Embryonic facial prominence (tissue), 1 donor: ENCODE measurements at regions not wholly inside any gene's neighbourhood (a gene's known extent, or its start where the extent isn't known, plus 50 kb on each side); places are given as distances from the start of the nearest gene placed in this dataset.

ENCODE experiments used
- DNase-seq: peaks from one replicate; pipeline ENCODE4 v3.0.0-alpha.2; 2016; ENCODE audit errors: extremely low spot score

DNA sequence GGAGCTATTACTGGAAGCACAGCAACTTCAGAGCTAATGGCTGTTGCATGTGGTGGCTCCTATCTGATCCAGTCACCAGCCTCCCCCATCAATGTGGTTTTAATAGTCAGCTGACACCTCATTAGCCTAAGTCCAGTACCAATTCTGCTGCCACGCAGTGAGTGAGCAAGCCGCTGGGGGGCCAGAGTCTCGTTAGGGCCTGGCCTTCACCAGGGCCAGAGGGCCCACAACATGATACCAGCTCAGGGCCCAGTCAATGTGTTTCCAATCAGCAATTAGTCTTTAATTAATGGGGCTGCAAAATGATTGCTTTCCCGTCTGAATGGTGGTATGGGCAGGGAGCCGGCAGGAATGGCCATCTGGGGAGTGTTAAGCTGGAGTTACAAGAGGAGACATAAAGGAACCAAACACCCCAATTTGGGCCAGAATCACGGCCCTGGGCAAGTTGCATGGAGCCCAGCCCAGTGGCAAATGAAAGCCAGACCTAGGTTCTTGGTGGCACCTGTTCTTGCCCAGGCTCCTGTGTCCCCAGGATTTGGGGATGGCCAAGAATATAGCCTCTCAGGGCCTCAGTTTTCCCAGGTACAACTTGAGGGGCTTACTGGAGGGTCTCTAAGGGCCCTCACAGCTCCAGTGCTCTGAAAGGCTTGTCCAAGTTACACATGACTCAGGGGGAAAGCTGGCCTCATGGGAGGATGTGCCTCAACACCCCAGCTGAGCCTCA is 119.2 kb downstream of the EFNB1 start:
- DNase-seq: no peak

GRCh38 chrX:68945603-68946228 is 116.9 kb downstream of the EFNB1 start:
- no peak for DNase-seq

- DNase-seq: no peak
Measured at GRCh38 chrX:68945081-68945602, 116.3 kb downstream of the EFNB1 start.

DNA sequence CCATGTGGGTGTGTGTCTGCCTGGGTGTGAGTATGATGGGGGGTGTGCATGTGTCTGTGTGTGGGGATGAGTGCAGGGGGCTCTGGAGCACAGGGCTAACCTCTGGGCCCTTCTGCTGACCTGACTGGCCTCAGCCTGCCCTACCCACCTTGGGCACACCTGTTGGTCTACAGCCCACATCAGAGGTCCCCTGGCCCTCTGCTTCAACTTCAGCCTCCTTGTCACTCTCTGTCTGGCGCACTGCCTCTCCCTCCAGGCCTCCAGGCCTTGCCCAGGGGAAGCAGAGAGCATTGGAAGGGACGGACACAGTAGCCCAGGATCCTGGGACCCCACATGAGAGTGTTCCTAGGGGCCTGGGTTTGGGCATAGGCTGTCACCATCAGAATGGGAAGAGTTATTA is 115.4 kb downstream of the EFNB1 start:
- no peak for DNase-seq

GRCh38 chrX:68942840-68943239 is 114.0 kb downstream of the EFNB1 start:
- no peak for DNase-seq

DNA sequence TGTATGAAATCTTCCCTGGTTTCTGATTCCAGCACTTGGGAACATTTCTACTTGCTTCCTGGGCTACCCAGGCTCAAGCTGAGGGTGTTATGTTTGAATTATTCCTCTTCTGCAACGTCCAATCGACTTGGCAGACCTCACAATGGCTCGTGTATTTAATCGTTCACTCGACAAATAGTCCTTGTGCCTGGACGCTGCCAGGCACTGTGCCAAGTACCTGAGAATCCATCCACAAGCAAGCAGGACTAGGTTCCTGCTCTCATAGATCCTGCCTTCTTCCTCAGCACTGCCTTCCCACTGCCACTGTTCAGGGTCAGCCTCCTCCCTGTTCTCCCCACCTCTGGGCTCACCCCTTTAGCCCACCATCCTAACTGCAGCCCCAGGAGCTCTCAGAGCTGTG is 113.3 kb downstream of the EFNB1 start:
- no peak for DNase-seq

DNA sequence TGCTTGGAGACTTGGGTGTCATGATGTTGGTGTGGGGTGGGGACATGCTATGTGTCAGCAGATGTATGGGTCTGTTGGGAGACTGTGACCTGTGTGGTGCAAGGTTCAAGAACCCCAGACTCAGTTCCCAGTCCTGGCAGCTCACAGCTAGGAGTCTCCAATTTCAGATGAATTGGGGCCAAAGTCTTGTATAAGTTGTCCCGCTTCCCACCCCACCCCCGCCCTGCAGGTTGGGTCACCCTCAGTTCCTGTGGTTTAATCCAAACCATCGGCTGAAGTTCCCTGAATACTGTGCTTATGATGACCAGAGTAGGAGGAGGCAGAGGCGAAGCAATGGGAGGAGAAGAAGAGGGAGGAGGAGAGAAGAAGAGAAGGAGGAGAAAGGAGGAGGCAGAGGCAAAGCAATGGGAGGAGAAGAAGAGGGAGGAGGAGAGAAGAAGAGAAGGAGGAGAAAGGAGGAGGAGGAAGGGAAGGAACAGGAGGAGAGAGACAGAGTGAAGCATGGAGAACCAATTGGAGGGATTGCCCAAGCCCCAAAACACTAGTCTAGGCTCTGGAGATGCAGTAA is 112.6 kb downstream of the EFNB1 start:
- no peak for DNase-seq

DNA sequence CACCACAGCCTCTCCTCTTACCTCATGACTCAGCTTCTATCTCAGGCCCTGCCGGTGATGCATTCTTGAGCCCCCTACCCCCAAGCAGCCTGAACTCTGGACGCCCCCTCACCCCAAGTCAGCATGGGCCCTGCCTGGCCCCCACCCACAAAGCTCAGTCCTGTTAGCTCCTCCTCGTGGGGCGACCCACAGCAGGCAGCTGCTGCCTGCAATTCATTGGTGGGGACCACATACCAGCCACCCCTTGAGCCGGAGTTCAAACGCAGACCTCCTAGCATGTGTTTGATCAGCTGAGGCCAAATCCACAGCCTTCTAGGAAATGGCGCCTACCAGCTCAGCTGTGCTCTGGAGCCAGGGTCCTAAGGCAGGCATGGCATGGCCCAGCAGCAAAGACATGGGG is 111.8 kb downstream of the EFNB1 start:
- DNase-seq: no peak

DNA sequence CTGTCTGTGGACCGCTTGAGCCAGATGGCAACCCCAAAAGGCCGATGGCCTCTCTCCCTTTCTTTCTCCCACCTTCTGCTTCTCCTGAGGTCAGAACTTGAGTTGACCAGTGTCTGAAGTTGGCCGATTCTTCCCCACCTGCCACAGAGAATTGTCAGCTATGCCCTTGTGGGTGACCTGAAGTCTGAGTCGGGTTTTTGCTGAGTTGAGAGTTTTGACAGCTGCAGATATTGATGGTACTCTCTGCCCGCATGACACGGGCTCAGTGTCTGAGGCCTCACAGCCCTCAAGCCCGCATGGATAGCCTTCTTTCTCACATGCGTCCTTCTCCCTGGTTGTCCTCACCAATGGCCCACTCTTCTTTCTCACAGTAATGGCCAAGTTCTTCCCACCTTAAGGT is 111.0 kb downstream of the EFNB1 start:
- no peak for DNase-seq

DNA sequence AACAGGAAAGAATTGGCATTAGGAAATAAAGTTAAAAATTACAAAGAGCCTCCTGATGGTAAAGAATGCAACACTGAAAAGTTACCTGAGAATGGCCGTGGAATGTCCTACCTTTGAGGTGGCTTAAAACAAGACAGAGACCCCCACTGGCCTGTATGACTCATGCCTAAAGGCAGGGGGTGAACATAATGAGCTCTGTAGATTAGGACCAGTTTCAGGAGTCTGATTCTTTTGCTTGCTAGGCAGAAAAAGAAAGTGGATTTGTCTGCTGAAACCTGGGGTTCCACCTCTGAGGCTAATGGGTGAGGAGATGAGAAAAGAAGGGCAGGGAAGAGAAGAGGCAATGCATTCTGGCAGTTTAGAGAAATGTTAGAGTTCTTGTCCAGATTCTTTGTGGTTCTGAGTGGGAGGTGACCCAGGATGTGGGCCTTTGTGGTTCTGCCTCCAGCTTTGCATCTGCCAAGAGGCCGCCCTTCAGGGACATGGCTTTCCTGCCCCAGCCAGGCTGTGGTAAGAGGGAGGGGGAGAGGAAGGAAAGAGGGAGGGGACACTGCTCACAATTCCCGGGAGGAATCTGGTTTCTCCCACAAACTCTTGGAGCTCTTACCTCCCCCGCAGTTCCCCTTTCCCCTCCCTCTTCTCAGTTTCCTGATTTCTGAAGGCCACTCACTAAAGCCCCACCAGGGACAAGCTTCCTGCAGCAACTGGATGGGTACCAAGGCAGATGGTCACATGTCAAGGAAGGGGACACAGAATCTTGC is 109.6 kb downstream of the EFNB1 start:
- no peak for DNase-seq

DNA sequence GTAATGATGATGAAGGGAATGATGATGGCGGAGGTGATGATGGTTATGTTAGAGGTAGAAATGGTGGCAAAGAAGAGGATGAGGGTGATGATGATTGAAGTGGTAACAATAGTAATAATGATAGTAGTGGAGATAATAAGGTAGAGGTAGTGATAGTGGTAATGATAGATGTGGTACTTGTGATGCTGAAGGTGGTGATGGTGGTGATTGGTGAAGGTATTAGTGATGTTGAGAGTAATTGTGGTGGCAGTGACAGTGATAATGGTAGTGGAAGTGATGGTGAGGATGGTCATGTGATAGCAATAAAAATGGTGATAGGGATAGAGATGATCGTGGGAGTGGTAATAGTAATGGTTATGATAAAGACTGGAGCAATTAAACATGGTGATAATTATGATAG is 108.8 kb downstream of the EFNB1 start:
- no peak for DNase-seq

GRCh38 chrX:68936608-68937007 is 107.8 kb downstream of the EFNB1 start:
- no peak for DNase-seq

GRCh38 chrX:68936126-68936525 is 107.3 kb downstream of the EFNB1 start:
- no peak for DNase-seq

DNA sequence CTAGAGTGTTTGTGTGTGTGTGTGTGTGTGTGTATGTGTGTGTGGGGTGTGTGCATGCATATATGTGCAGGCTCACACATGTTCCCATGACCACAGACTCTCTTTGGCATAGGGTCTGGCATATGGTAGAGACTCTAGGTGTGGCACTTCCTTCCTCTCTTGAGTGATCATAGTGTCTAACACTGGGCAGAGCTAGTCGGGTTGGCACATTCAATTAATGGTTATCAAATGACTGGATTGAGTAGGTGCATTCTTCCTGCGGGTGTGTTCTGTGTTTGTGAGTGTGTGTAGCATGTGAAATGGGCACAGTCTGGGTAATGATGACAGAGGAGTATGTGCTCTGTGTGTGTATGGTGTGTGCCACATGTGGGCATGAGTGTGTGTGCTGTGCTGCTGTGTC is 106.5 kb downstream of the EFNB1 start:
- no peak for DNase-seq

GRCh38 chrX:68934922-68935321 is 106.1 kb downstream of the EFNB1 start:
- no peak for DNase-seq

DNA sequence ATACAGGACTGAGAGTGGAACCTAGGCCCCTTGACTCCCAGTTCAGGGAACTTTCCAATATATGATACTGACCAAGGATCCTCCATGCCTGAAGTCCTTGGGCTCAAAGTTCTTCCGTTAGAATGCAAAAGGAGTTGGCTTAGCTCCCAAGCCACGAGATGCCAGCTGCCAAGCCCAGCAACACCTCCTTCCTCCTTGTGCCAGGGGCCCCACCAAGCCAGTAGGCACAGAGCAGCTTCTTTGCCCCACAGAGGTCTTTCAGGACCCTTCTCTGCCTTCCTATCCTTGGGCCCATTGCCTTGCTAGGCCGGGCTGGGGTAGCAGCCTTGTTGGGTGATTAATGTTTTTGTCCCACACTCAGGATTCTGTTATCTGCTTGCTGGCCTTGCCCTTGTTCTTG is 105.6 kb downstream of the EFNB1 start:
- DNase-seq: no peak

GRCh38 chrX:68932611-68933010 is 103.8 kb downstream of the EFNB1 start:
- DNase-seq: no peak

DNA sequence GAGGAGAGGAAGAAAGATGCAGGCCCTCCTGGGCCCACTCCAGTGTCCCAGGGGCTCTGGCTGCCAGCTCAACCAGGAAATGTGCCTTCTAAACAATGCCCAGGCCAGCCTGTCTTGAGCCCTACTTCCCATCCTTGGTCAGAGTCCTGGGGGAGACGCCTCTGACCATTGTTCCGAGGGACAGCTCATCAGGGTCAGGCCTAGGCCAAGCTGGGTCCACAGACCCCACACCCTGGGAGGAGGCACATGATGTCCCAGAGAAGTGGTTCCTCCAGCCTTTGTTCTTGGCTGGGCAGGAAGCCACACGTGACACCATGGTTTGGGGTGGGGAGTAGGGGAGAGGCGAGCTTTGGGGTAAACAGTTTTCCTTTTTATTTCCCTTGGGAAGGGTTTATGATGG is 102.5 kb downstream of the EFNB1 start:
- DNase-seq: no peak

GRCh38 chrX:68930542-68931317 is 101.9 kb downstream of the EFNB1 start:
- DNase-seq: no peak

GRCh38 chrX:68929332-68930150 is 100.7 kb downstream of the EFNB1 start:
- no peak for DNase-seq

DNA sequence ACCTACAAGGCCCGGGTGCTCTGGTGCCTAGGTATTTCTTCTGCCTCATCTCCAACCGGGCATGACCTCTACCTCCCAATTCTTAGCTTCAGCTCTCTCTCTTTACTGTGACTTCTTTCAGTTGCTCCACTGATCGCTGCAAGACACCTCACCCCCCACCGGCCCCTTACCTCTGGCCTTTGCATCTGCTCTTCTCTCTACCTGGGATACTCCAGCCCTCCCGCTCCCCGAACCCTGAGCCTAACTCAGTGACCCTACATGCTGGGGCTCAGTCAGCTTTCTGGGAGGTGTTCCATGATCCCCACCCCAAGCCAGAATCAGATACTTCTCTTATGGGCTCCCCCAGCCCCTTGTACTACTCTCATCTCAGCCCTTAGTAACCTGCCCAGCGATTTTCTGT is 99.6 kb downstream of the EFNB1 start:
- DNase-seq: no peak
